Spinal cord (tissue), 9 donors: ENCODE measurements at regions not wholly inside any gene's neighbourhood (a gene's known extent, or its start where the extent isn't known, plus 50 kb on each side); places are given as distances from the start of the nearest gene placed in this dataset.

Experiments
- DNase-seq, 6 donors: peaks; one replicate each; pipeline versions ENCODE4 v3.0.0 to v3.0.0-alpha.2; 2013 to 2015; ENCODE audit warnings: low spot score in 6 of 6, low read depth in 4 of 6
- H3K27ac ChIP-seq: one replicate; pipeline ENCODE4 v1.5.1; 2013; ENCODE audit warnings: low read depth, low read length, control low read depth
- H3K27me3 ChIP-seq: one replicate; pipeline ENCODE4 v1.6.1; 2013; ENCODE audit warnings: low read length; ENCODE audit not compliant: control insufficient read depth, insufficient read depth
- H3K36me3 ChIP-seq: one replicate; pipeline ENCODE4 v1.6.1; 2013; ENCODE audit warnings: low read length; ENCODE audit not compliant: control insufficient read depth, insufficient read depth
- H3K4me1 ChIP-seq: one replicate; pipeline ENCODE4 v1.6.1; 2013; ENCODE audit warnings: low read length; ENCODE audit not compliant: control insufficient read depth, insufficient read depth
- H3K4me3 ChIP-seq: one replicate; pipeline ENCODE4 v1.5.1; 2013; ENCODE audit warnings: low read depth, low read length, control low read depth
- H3K9me3 ChIP-seq: one replicate; pipeline ENCODE4 v1.6.1; 2013; ENCODE audit warnings: low read length; ENCODE audit not compliant: control insufficient read depth, insufficient read depth
- WGBS: methylation state at CpG from one replicate; pipeline ENCODE4 v1.1.5; 2013; ENCODE audit warnings: missing lambda C conversion rate; ENCODE audit not compliant: insufficient coverage; 5-methylcytosine and 5-hydroxymethylcytosine counted together
- donor health status: healthy.

- H3K9me3 ChIP-seq, result no peaks in the 10 kb centered on the region
- 11% methylated on average over 1 of the region's 2 CpGs for WGBS
- peak in 2 of 6 donors; percentile 10 to 65 for DNase-seq
- H3K4me1 ChIP-seq, result no peaks in the 10 kb centered on the region
- no peaks in the 10 kb centered on the region for H3K36me3 ChIP-seq
- H3K27me3 ChIP-seq, result no peaks in the 10 kb centered on the region
- no peak overlapping the region for H3K27ac ChIP-seq
- no peak overlapping the region for H3K4me3 ChIP-seq
These were observed 279.3 kb upstream of the DDHD1 start for GRCh38 chr14:53432378-53432802.

GRCh38 chr14:53430870-53431269 lies 277.7 kb upstream of the DDHD1 start:
- Histone ChIP-seq H3K9me3 (no peaks in the 10 kb centered on the region), H3K4me1 (no peaks in the 10 kb centered on the region), H3K36me3 (no peaks in the 10 kb centered on the region), H3K27ac (no peak overlapping the region), H3K4me3 (no peak overlapping the region), H3K27me3 (no peaks in the 10 kb centered on the region)
- no CpG with 5 or more reads among the region's 2 CpGs for WGBS
- DNase-seq, result no peak

DNA sequence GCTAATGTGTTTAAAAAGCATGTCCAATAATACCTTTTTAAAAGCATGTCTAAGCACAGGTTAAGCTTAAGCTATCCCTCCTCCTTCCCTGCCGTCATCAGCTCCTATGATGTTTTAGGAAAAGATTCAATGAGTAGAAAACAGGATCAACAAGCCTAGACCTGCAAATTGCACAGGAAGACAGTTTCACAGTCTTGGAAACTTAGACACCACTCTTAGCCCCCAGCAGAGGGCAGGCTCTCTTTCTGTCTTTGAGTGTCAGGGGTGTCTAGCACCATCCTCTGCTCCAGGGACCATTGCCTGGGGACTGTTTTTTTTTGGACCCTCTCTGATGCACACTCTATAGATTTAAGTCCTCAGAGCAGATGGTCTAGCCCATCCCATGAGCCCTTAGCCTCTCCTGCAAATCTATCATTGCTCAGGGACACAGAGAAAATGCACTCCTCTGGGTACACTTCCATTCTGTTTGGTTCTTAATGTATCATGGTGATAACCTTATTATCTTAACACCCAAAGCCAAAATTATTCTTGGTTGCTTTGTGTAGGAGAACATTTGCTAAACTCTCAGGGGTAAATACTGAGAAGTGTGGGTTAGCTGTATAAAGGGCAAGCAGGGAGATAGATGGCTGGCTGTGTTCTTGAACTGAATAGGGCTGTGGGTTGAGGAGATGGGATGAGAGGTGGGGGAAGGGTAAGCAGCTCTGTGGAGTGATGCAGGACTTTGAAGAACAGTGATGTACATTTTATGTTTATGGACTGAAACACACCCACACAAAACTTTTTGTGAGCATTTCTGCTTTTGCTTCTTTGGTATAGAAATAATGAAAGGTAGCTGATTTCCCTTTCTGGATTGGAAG lies 259.9 kb upstream of the DDHD1 start:
- no peaks in the 10 kb centered on the region for H3K36me3 ChIP-seq
- WGBS, result no CpG with 5 or more reads among the region's 1 CpG
- DNase-seq, result no peak
- H3K27me3 ChIP-seq, result no peaks in the 10 kb centered on the region
- no peaks in the 10 kb centered on the region for H3K9me3 ChIP-seq
- no peak overlapping the region for H3K4me3 ChIP-seq
- no peak overlapping the region for H3K27ac ChIP-seq
- no peaks in the 10 kb centered on the region for H3K4me1 ChIP-seq

- no peaks in the 10 kb centered on the region for H3K4me1 ChIP-seq
- no peaks in the 10 kb centered on the region for H3K9me3 ChIP-seq
- H3K27me3 ChIP-seq, result no peaks in the 10 kb centered on the region
- WGBS, result 81% methylated on average over 3 of the region's 4 CpGs
- DNase-seq, result no peak
- no peak overlapping the region for H3K4me3 ChIP-seq
- H3K27ac ChIP-seq, result no peak overlapping the region
- H3K36me3 ChIP-seq, result no peaks in the 10 kb centered on the region
These were observed 258.0 kb upstream of the DDHD1 start for GRCh38 chr14:53411125-53411524.

DNA sequence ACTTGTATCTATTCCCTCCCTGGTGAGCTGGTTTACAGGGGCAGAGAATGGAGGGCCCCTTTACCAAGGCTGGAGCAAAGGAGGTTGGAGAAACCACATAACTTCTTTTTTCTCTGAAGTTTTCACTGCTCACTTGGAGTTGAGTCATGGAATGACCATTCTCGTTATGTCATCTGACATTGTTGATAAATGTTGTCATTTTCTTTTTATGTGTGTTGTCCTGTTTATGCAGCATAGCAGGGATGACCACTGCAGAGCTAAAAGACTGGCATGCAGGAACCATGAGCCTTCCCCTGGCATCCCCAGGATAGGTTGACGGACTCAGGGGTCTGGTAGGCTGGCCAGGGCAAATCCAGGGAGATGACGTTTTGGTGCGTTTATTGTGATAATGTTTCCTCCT lies 256.8 kb upstream of the DDHD1 start:
- H3K4me1 ChIP-seq, result no peaks in the 10 kb centered on the region
- no peak overlapping the region for H3K4me3 ChIP-seq
- no peak overlapping the region for H3K27ac ChIP-seq
- WGBS, result 95% methylated on average over 2 of the region's 4 CpGs
- H3K36me3 ChIP-seq, result no peaks in the 10 kb centered on the region
- no peaks in the 10 kb centered on the region for H3K27me3 ChIP-seq
- no peaks in the 10 kb centered on the region for H3K9me3 ChIP-seq
- DNase-seq, result no peak

DNA sequence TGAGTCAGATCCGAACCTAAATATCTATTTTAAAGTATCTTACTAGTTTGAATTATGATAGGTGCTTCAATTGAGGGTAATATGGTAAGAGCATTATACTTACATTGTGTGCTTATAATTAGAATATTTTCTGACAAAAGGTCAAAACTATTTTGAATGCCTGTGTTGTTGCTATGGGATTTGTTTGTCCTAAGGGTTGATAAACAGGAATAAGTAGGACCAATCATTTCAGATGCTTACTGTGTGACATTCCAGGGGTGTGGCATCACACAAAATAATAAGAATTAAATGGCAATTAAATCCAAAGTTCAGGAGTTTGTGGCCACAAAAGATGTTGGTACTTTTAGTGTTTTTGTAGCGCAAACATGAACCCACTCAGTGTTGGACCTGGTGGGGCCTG lies 256.2 kb upstream of the DDHD1 start:
- no peaks in the 10 kb centered on the region for H3K36me3 ChIP-seq
- H3K27me3 ChIP-seq, result no peaks in the 10 kb centered on the region
- H3K4me3 ChIP-seq, result no peak overlapping the region
- H3K4me1 ChIP-seq, result no peaks in the 10 kb centered on the region
- no peak overlapping the region for H3K27ac ChIP-seq
- H3K9me3 ChIP-seq, result no peaks in the 10 kb centered on the region
- WGBS, result no CpG with 5 or more reads among the region's 2 CpGs
- no peak for DNase-seq

- WGBS, result 83% methylated on average over 2 of the region's 2 CpGs
- peak in 1 of 6 donors; percentile 44 for DNase-seq
- Histone ChIP-seq H3K9me3 (no peaks in the 10 kb centered on the region), H3K4me3 (no peak overlapping the region), H3K4me1 (no peaks in the 10 kb centered on the region), H3K27ac (no peak overlapping the region), H3K36me3 (no peaks in the 10 kb centered on the region), H3K27me3 (no peaks in the 10 kb centered on the region)
These were observed 255.2 kb upstream of the DDHD1 start for GRCh38 chr14:53408175-53408879.

- H3K27me3 ChIP-seq, result no peaks in the 10 kb centered on the region
- no peaks in the 10 kb centered on the region for H3K9me3 ChIP-seq
- 100% methylated on average over 1 of the region's 1 CpG for WGBS
- no peaks in the 10 kb centered on the region for H3K4me1 ChIP-seq
- no peaks in the 10 kb centered on the region for H3K36me3 ChIP-seq
- H3K4me3 ChIP-seq, result no peak overlapping the region
- H3K27ac ChIP-seq, result no peak overlapping the region
- DNase-seq, result no peak
These were observed 253.4 kb upstream of the DDHD1 start for GRCh38 chr14:53406519-53406918.

- 100% methylated on average over 1 of the region's 3 CpGs for WGBS
- Histone ChIP-seq H3K27ac (no peak overlapping the region), H3K4me1 (no peaks in the 10 kb centered on the region), H3K27me3 (no peaks in the 10 kb centered on the region), H3K36me3 (no peaks in the 10 kb centered on the region), H3K4me3 (no peak overlapping the region), H3K9me3 (no peaks in the 10 kb centered on the region)
- DNase-seq, result no peak
These were observed 248.5 kb upstream of the DDHD1 start for GRCh38 chr14:53401646-53402045.

GRCh38 chr14:53399057-53399456 lies 245.9 kb upstream of the DDHD1 start:
- no peaks in the 10 kb centered on the region for H3K27me3 ChIP-seq
- no peaks in the 10 kb centered on the region for H3K9me3 ChIP-seq
- peak in 1 of 6 donors; percentile 3 for DNase-seq
- H3K4me1 ChIP-seq, result no peaks in the 10 kb centered on the region
- H3K27ac ChIP-seq, result no peak overlapping the region
- no peaks in the 10 kb centered on the region for H3K36me3 ChIP-seq
- no CpG with 5 or more reads among the region's 7 CpGs for WGBS
- no peak overlapping the region for H3K4me3 ChIP-seq
